ENCODE measurements at regions not wholly inside any gene's neighbourhood (a gene's known extent, or its start where the extent isn't known, plus 50 kb on each side); places are given as distances from the start of the nearest gene placed in this dataset.

- in situ Hi-C loops (cut with HindIII; ENCODE audit: low pct_ligation_motif_present, low sequenced_read_pairs), result no loop called here
- no peak for DNase-seq
- Histone ChIP-seq H3K4me3 (ENCODE audit: low read depth, low read length) (no peak overlapping the region), H3K27me3 (replicated peaks) (no peaks in the 10 kb centered on the region), H3K36me3 (replicated peaks) (no peaks in the 10 kb centered on the region), H3K27ac (no peak overlapping the region)
- no peak for TF ChIP-seq CTCF (IDR thresholded peaks at IDR 0.05; ENCODE audit: low read depth, low read length, missing control alignments)
Measured at GRCh38 chr3:74436184-74436583, 178.3 kb downstream of the CNTN3 start.

GRCh38 chr3:74435631-74436030, 178.8 kb downstream of the CNTN3 start:
- no peak overlapping the region for H3K4me3 ChIP-seq (ENCODE audit: low read depth, low read length)
- in situ Hi-C loops (cut with HindIII; ENCODE audit: low pct_ligation_motif_present, low sequenced_read_pairs), result no loop called here

GRCh38 chr3:74434406-74434805, 180.1 kb downstream of the CNTN3 start:
- in situ Hi-C loops (cut with HindIII; ENCODE audit: low pct_ligation_motif_present, low sequenced_read_pairs), result no loop called here
- Histone ChIP-seq H3K36me3 (replicated peaks) (no peaks in the 10 kb centered on the region), H3K27me3 (replicated peaks) (no peaks in the 10 kb centered on the region), H3K27ac (no peak overlapping the region), H3K4me3 (ENCODE audit: low read depth, low read length) (no peak overlapping the region)
- TF ChIP-seq CTCF (IDR thresholded peaks at IDR 0.05; ENCODE audit: low read depth, low read length, missing control alignments), result no peak
- no peak for DNase-seq

More at GRCh38 chr3:74435631-74436030, 178.8 kb downstream of the CNTN3 start:
- Histone ChIP-seq H3K27ac (no peak overlapping the region), H3K36me3 (replicated peaks) (no peaks in the 10 kb centered on the region), H3K27me3 (replicated peaks) (no peaks in the 10 kb centered on the region)
- DNase-seq, result no peak
- TF ChIP-seq CTCF (IDR thresholded peaks at IDR 0.05; ENCODE audit: low read depth, low read length, missing control alignments), result no peak

GRCh38 chr3:74426571-74426970, 187.9 kb downstream of the CNTN3 start:
- no peaks in the 10 kb centered on the region for H3K36me3 ChIP-seq (replicated peaks)
- no peak for TF ChIP-seq CTCF (IDR thresholded peaks at IDR 0.05; ENCODE audit: low read depth, low read length, missing control alignments)
- no peaks in the 10 kb centered on the region for H3K27me3 ChIP-seq (replicated peaks)

GRCh38 chr3:74423867-74424266, 190.6 kb downstream of the CNTN3 start:
- no peak overlapping the region for H3K4me3 ChIP-seq (ENCODE audit: low read depth, low read length)
- no peak overlapping the region for H3K27ac ChIP-seq
- no peaks in the 10 kb centered on the region for H3K36me3 ChIP-seq (replicated peaks)
- TF ChIP-seq CTCF (IDR thresholded peaks at IDR 0.05; ENCODE audit: low read depth, low read length, missing control alignments), result no peak
- no peak for DNase-seq
- in situ Hi-C loops (cut with HindIII; ENCODE audit: low pct_ligation_motif_present, low sequenced_read_pairs), result no loop called here
- no peaks in the 10 kb centered on the region for H3K27me3 ChIP-seq (replicated peaks)

More at GRCh38 chr3:74426571-74426970, 187.9 kb downstream of the CNTN3 start:
- peak; percentile 9 for DNase-seq
- in situ Hi-C loops (cut with HindIII; ENCODE audit: low pct_ligation_motif_present, low sequenced_read_pairs), result no loop called here
- H3K27ac ChIP-seq, result peak overlapping the region; percentile 51
- H3K4me3 ChIP-seq (ENCODE audit: low read depth, low read length), result no peak overlapping the region

GRCh38 chr3:74420538-74421124, 193.8 kb downstream of the CNTN3 start:
- Histone ChIP-seq H3K27me3 (replicated peaks) (no peaks in the 10 kb centered on the region), H3K4me3 (ENCODE audit: low read depth, low read length) (no peak overlapping the region), H3K36me3 (replicated peaks) (no peaks in the 10 kb centered on the region), H3K27ac (no peak overlapping the region)
- no peak for DNase-seq
- no peak for TF ChIP-seq CTCF (IDR thresholded peaks at IDR 0.05; ENCODE audit: low read depth, low read length, missing control alignments)
- in situ Hi-C loops (cut with HindIII; ENCODE audit: low pct_ligation_motif_present, low sequenced_read_pairs), result no loop called here

Data from brain microvascular endothelial cell (primary cell).